GM21390 (cell line): ENCODE measurements at regions not wholly inside any gene's neighbourhood (a gene's known extent, or its start where the extent isn't known, plus 50 kb on each side); places are given as distances from the start of the nearest gene placed in this dataset.
"Not testable (repeated sequence)": the region's sequence is repeated elsewhere in the genome, so short reads cannot be mapped to it uniquely, and the experiment has no call there.

Experiments
- ATAC-seq: cut with Tn5 transposase; IDR thresholded peaks from one replicate; pipeline ENCODE4 v1.9.1; 2021; ENCODE audit not compliant: unreplicated experiment

DNA sequence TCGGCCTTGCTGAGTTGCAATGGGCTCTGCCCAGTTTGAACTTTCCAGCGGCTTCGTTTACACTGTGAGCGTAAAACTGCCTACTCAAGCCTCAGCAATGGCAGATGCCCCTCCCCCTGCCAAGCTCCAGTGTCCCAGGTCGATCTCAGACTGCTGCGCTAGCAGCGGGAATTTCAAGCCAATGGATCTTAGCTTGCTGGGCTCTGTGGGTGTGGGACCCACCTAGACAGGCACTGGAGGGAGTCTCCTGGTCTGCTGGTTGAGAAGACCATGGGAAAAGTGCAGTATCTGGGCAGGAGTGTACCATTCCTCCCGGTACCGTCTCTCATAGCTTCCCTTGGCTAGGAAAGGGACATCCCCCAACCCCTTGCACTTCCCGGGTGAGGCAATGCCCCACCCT lies 88.2 kb downstream of the KLHL28 start:
- ATAC-seq: no peak

DNA sequence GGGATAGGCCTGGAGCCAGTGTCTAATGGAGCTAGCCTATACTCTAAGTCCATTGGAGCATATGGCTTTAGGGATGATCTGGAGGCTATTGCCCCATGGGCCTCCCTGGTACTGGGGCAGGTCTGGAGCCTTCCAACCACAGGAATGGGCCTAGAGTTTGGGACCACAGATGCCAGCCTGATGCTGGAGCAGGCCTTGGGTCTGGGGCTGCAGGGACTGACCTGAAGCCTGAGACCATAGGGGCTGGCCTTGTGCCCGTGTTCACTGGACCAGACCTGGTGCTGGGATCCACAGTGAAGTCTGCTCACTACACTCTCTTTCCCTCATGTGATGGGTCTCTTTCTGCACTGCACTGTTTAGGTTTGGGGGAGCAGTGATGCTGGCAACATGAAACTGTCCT lies 95.0 kb downstream of the KLHL28 start:
- no peak for ATAC-seq

DNA sequence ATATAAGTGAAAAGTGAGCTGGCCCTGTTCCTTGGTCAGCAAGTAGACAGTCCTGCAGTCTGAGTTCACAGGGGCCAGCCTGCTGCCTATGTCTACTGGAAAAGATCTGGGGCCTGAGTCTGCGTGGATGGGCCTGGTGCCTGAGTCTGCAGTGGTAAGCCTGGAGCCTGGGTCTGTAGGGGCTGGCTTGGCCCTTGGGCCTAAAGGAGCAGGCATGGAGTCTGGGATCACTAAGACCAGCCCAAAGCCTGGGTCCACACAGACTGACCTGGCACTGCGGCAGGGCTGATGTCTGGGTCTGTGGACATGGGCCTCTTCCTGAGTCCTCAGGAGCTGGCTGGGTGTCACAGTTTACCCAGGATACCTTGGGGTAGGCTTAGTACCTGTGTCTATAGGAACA lies 95.4 kb downstream of the KLHL28 start:
- ATAC-seq: no peak

DNA sequence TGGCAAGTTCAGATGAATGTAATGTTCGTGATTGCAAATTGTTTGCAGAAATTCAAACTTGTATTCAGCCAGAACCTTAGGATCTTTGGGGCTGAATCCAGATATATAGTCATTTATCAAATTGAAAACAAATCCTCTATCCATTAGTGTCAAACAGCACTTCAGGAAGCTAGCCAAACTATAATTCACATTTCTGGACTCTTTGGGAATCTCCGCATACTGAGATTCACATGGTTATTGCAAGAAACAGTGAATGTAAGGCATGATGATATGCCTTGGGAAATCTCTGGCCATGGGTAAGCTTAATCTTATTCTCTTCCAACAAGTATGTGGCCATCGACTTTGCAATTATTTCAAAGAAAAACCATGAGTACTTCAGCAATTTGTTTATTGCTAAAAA lies 98.5 kb downstream of the KLHL28 start:
- ATAC-seq: no peak

DNA sequence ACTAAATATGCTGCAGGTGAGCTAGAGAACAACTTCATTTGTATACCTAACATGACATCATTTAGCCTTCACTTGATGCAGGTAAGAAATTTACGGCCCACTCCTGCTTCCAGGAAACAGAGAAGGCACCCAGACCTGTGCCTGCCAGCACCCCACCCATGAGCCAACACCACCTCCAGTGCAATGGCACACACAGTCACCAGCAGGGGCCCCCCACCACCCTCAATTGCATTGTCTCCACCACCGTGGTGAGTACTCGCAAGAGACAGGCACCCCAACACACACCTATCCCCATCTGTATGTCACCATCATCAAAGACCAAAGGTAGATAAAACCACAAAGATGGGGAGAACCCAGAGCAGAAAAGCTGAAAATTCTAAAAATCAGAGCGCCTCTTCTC lies 107.6 kb downstream of the KLHL28 start:
- no peak for ATAC-seq

DNA sequence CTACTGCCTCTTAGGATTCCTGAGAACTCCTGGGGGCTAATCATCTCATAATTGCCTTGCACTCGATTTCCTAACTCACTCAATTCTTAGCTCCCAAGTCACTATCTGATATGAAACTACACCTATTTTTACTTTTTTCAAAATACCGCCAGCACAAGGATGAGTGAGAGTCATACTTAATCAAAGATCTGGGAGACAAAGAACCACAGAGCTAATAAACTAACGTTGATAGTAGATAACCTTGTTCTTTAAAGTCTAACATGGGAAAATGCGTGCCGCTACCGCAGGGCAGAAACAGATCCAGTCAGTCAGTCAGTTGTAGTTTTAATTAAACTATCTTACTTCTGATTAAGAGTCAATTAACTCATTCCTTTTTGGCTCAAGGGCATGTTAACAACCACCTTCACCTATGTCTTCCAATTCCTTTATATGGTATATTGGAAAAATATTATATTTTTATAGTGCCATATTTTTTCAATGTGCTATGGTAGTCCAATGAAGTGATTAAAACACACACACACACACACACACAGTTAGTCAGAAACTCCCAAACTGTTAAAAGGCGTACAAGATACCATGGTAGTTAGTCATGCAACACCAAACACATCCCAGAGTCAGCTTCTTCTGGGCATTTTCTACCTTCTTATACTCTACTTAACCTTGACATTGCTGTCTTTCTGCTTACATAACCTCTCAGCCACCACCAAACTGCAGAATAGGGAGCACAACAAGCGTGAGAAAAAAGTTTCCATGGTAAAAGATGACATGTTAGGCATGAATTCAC lies 114.0 kb downstream of the KLHL28 start:
- ATAC-seq: no peak

DNA sequence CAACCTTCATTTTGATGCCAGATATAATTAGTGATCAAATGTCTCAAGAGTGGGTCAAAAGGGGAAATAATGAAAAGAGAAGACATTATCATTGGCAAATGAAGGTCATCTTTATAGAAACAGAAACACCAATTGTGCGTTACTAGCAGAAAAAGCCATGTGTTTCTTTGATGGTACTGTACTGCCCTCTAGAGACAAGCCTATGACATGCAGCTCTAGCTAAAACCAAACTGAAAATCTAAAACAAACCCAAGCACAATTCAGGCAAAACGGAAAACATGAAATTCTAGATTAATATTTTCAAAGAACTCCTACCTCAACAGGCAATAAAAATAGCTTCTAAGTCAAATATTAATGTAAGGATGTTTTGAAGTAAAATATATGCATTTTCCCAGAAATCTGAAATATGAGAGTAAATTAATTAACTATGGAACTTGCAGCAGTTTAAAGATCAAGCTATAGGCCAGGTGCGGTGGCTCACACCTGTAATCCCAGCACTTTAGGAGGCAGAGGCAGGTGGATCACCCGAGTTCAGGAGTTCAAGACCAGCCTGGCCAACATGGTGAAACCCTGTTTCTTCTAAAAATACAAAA lies 115.4 kb downstream of the KLHL28 start:
- peak; percentile 85 for ATAC-seq

DNA sequence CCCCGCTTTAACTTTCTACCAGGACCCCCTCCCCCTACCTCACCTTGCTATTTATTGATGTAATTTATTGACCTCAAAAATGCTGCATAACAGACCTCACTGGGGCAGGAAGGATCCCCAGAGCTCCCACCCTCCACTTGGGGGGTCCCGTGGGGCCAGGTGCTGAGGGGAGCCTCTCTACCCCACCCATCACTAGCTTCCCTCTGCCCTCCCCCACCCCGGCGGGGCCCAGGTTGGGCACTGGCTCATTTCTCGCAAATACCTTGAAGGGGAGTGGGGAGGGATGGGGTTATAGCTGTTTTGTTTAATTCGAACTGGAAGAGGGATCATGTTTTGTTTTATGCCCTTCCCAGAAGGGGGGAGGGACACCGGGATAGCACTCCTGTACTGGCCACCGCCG lies 125.8 kb downstream of the KLHL28 start:
- ATAC-seq: not testable (repeated sequence)

DNA sequence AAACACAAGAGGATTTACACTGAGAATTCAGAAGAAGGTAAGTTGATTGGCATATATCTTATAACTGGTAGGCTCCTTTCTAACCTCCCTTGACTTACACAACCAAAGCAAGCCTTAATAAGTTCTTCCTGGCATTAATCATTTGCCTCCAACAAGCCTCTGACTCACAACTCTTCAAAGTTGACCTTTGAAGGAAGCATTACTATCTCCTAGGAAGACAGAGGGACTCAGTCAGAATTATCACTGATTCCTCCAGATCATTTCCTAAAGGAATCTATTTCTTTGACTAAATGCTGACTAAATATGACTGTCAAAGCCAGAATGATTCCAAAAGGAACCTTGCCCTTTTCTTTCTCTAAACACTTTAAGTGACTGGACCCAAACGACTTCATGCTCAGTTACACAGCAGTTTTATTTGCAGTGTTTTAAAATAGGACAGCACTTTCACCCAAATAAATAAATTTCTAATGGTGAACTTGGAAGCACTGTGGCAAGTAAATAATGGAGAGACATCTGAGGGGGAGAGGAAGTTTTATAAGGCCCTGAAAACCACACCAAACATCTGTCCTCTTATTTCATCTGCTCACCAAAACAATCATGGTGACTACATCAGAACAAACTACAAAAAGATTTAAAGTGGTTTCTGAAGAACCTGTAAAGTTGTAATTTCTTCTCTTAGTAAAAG lies 128.2 kb downstream of the KLHL28 start:
- ATAC-seq: no peak

DNA sequence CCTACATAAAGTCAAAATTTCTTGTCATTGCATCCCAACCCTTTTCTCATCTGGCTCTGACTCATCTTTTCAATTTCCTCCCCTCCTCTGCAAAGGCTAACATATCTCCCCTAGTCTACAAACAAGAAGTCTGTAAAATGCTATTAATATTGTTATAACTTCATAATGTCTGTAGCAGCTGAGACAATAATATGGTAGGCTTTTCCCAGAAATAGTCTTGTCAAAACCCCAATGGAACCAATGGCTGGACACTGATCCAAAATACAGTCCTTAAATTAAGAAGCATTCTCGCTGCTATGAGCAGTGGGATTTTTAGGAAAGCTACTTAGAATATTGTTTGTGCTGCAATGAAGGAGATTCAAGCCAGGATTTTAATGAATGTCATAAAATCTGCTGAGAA lies 131.4 kb downstream of the KLHL28 start:
- ATAC-seq: no peak

DNA sequence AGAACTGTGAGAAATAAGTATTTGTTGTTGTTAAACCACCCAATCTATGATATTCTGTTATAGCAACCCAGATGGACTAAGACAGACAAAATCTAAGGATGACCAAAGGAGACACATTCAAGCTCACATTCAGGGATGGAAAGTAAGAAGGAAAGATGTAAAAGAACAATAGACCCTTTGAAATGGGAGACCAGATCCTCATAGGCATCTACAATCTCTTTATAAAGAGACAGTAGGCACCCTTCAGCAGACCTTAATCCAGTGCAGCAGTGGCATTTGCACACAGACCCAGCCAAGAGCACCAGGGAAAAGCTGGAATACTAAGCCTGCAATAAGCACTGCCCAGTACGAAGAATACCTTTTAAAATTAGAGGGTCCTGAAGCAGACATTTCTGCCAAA lies 132.7 kb downstream of the KLHL28 start:
- ATAC-seq: no peak

DNA sequence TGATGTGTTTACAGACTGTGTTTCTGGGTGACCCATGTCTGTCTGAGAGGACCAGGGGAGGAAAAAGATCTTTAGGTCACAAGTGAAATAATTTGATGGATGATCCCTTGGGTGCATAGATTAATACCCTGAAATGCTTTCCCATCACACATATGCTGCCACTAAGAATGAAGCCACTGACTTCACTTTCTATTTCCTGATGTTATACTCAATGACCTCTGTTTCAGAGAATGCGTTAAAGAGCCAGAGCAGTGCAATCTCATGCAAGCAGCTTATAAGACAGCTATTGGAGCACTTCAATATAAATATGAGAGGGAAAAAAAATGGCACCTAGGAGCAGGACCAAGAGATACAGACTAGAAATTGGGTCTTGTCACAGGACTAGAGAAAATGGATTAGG lies 133.7 kb downstream of the KLHL28 start:
- ATAC-seq: no peak

DNA sequence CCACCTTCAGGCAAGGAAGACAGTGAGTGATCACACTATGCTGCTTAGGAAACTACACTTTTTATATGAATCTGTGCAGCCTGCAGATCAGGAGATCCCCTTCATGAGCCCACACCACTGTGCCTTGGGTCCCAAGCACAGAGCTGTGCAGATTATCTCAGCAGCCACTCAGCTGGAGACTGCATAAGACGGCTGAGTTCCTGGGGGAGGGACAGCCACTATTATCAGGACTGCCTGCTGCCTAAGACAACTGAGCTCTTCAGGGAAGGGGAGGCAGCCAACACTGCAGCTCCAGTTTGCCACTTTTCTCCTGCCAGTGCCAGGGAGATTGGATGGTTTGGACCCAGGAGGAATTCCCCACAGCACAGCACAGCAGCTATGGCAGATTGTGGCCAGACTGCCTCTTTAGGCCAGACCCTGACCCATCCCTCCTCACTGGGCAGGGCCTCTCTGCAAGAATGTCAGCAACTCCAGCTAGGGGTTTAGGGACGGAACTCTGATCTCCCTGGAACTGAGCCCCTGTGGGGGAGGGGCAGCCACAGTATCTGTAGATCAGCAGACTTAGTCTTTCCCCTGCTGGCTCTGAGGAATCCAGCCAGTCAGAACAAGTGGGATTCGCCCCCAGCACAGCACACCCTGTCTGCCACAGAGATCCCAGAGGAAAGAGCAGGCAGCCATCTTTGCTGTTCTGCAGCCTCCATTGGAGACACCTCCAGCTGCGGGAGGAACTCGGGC lies 141.3 kb downstream of the KLHL28 start:
- ATAC-seq: no peak

DNA sequence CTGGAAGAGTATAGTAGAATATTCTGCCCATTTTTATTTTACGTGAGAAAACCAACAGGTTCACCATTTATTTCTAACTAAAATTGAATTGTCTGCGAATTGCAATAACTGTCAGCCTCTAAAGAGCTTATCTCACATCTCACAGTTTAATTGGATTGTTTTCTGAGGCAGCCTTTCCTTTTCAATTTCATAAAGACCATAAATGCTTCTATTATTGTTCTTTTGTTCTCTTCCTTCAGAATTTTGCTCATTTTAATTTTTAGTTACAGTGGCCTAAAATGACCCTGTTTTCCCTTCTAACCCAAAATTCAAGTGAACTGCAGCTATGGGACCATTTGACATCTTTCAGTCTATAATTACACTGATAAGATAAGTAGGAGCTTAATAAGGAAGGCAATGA lies 147.6 kb downstream of the KLHL28 start:
- no peak for ATAC-seq

DNA sequence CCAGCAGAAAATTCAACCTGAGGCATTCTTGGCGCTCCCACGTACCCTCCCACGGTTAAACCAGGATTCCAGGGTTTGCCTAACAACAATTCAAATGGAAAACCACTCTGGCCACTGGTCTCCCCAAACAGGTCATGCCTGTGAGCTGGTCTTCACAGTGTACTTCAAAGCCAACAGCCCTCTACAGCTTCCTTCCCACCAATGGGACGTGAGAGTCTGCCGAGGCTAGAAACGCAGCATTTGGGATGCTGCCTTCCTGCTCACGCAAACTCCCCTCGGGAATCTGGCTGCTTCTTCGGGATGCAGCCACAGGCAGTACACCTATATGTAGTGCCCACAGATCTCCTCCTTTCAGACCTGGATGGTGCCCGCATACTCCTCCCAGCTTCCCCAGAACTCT lies 149.1 kb downstream of the KLHL28 start:
- ATAC-seq: no peak

DNA sequence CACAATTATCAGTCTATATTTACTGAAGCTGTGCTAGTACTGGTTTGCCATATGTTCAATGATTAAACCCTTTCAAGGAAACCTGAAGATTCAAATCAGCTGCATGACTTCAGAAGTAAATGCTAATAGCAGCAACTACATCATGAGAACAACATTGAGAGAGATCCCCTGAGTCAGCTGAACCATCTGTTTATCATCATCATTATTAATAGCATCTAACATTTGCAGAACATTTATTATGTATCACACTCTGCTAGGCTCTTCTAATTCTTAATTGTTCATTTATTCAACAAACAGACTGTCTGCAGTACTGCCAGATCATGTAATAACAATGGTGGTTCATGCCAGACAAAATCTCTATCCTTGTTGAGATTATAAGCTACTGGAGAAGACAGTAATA lies 157.4 kb downstream of the KLHL28 start:
- ATAC-seq: no peak

DNA sequence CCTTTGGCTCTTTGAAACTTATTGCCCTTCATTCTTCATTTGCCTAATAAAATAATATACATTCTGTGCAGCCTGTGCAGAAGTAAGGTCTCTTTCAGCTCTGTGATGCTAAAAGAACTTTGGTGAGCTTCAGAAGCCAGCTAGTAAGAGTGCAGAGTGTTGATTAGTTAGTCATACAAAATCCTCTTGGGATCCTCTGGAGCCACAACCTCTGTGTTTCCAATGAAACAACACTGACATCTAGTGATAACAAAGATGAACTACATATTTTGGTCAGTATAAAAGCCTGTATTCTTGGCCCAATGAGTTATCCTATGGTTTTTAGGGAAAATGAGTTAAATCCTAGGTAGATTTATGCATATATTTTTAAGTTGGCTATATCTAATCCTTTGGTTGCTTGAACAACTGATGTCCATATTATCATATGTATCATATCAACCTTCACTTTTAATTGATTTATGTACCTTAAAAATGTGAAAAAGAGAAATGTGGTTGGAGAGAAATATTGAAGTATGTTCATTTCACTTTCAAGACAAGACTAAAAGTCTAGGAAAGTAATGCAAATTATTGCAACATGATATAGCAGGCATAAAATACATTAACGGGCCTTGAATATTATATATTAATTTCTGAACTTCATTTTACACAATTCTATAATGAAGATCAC lies 158.4 kb downstream of the KLHL28 start:
- peak; percentile 90 for ATAC-seq

DNA sequence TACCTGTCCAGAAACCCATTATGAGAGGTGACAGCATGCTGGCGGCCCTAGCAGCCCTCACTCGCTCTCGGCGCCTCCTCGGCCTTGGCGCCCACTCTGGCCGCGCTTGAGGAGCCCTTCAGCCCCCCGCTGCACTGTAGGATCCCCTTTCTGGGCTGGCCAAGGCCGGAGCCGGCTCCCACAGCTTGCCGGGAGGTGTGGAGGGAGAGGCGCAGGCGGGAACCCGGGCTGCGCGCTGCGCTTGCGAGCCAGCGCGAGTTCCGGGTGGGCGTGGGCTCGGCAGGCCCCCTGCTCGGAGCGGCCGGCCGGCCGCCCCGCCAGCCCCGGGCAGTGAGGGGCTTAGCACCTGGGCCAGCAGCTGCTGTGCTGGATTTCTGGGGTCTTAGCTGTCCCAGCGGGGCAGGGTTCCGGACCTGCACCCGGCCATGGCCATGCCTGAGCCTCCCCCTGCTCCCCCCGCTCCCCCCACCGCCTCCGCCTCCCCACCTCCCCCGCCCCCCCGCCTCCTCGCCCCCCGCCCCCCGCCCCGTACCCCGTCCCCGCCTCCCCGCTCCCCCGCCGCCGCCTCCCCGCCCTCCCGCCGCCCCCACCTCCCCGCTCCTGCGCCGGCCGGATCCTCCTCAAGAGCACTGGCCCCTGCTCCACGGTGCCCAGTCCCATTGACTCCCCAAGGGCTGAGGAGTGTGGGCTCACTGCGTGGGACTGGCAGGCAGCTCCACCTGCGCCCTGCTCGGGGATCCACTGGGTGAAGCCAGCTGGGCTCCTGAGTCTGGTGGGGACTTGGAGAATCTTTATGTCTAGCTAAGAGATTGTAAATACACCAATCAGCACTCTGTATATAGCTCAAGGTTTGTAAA lies 163.1 kb downstream of the KLHL28 start:
- ATAC-seq: no peak

DNA sequence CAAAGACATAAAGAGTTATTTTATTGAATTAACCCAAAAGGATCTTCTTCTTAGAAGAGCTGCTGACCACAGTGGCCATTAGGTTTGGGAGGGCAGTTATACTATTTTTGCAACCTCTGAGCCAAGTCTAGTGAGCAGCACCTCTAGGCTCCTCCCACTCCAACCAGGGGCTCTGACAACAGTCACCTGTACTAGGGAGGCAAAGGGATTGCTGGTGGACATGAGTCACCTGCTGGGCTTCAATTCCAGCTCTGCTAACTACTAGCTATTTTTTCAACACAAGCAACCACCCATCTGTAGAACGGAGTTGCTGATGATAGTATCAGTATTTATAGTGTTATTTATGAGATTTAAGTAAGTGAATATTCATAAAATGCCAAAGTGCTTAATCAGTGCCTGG lies 166.0 kb downstream of the KLHL28 start:
- no peak for ATAC-seq

DNA sequence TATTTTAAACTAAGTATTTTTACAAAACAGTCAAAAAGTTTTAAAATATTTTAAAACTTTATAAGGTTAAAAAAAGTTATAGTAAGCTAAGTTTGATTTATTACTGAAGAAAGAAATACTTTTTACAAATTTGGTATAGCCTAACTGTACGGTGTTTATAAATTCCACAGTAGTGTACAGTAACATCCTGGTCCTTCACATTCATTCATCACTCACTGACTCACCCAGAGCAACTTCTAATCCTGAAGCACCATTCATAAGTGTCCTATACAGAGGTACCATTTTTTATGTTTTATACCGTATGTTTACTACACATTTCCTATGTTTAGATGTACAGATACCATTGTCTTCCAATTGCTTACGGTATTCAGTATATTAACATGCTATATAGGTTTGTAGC lies 170.0 kb downstream of the KLHL28 start:
- ATAC-seq: no peak
